GM23338 (cell line): ENCODE measurements at regions not wholly inside any gene's neighbourhood (a gene's known extent, or its start where the extent isn't known, plus 50 kb on each side); places are given as distances from the start of the nearest gene placed in this dataset.

Experiments used
- ATAC-seq: fragments of 200-7000 bp; cut with Tn5 transposase; 3 replicates; pipeline ENCODE4 v1.9.1; 2020
- DNase-seq: peaks from one replicate; pipeline ENCODE4 v3.0.0-alpha.2; 2015; ENCODE audit warnings: low spot score
- H2AFZ ChIP-seq: fragments of 200-600 bp; sonication (generic); 2 replicates; pipeline ENCODE4 v1.8.0; 2016; ENCODE audit warnings: antibody characterized with exemption, mild to moderate bottlenecking, moderate library complexity
- H3F3A ChIP-seq: fragments of 200-600 bp; sonication (generic); replicated peaks from 2 replicates; pipeline ENCODE4 v1.8.0; 2017; ENCODE audit warnings: antibody characterized with exemption, mixed run types, low read depth
- H3K27ac ChIP-seq: fragments of 200-600 bp; sonication (generic); 2 replicates; pipeline ENCODE4 v1.6.1; 2016; ENCODE audit warnings: low read depth
- H3K27me3 ChIP-seq: fragments of 200-600 bp; sonication (generic); 2 replicates; pipeline ENCODE4 v1.8.0; 2016; ENCODE audit warnings: mild to moderate bottlenecking, mixed run types, moderate library complexity; ENCODE audit not compliant: insufficient read depth
- H3K36me3 ChIP-seq: fragments of 200-600 bp; sonication (generic); 2 replicates; pipeline ENCODE4 v1.8.0; 2016; ENCODE audit warnings: mild to moderate bottlenecking; ENCODE audit not compliant: insufficient read depth
- H3K4me1 ChIP-seq: fragments of 200-600 bp; sonication (generic); 2 replicates; pipeline ENCODE4 v1.8.0; 2016; ENCODE audit warnings: mild to moderate bottlenecking, moderate library complexity; ENCODE audit not compliant: insufficient read depth
- H3K4me2 ChIP-seq: fragments of 200-600 bp; sonication (generic); 2 replicates; pipeline ENCODE4 v1.7.1; 2017; ENCODE audit warnings: mixed run types
- H3K4me3 ChIP-seq: fragments of 200-600 bp; sonication (generic); 2 replicates; pipeline ENCODE4 v1.6.1; 2016; ENCODE audit warnings: mixed run types
- H3K79me2 ChIP-seq: fragments of 200-600 bp; sonication (generic); replicated peaks from 2 replicates; pipeline ENCODE4 v1.8.0; 2017; ENCODE audit warnings: mild to moderate bottlenecking; ENCODE audit not compliant: insufficient read depth
- H3K9me2 ChIP-seq: fragments of 200-600 bp; sonication (generic); 2 replicates; pipeline ENCODE4 v1.8.0; 2017; ENCODE audit not compliant: insufficient read depth
- H4K20me1 ChIP-seq: fragments of 200-600 bp; sonication (generic); replicated peaks from 2 replicates; pipeline ENCODE4 v1.8.0; 2017; ENCODE audit warnings: mild to moderate bottlenecking; ENCODE audit not compliant: insufficient read depth
- H3K27ac Mint-ChIP-seq: 2 replicates; pipeline ENCODE4 v1.8.0; 2020; ENCODE audit warnings: inconsistent platforms, mild to moderate bottlenecking, moderate library complexity, mixed read lengths
- H3K27me3 Mint-ChIP-seq: 3 replicates; pipeline ENCODE4 v1.8.0; 2022; ENCODE audit warnings: low read depth, mild to moderate bottlenecking, moderate library complexity, mixed read lengths, inconsistent platforms; ENCODE audit not compliant: insufficient read depth, poor library complexity
- H3K36me3 Mint-ChIP-seq: 3 replicates; pipeline ENCODE4 v1.8.0; 2021; ENCODE audit warnings: low read depth, mild to moderate bottlenecking, inconsistent platforms, moderate library complexity, mixed read lengths
- H3K4me1 Mint-ChIP-seq: 3 replicates; pipeline ENCODE4 v1.8.0; 2020; ENCODE audit warnings: mild to moderate bottlenecking, inconsistent platforms, mixed read lengths
- H3K4me3 Mint-ChIP-seq: 3 replicates; pipeline ENCODE4 v1.8.0; 2021; ENCODE audit warnings: moderate library complexity, mild to moderate bottlenecking, inconsistent platforms, mixed read lengths
- H3K9me3 Mint-ChIP-seq: 3 replicates; pipeline ENCODE4 v1.8.0; 2020; ENCODE audit warnings: moderate library complexity, mild to moderate bottlenecking, inconsistent platforms, mixed read lengths
- ETS1 ChIP-seq: IDR thresholded peaks from 2 replicates; pipeline ENCODE4 v1.6.1; 2016; ENCODE audit warnings: antibody characterized with exemption
- EZH2phosphoT487 ChIP-seq: fragments of 200-600 bp; sonication (generic); IDR thresholded peaks from one replicate; pipeline ENCODE4 v1.8.1; 2018; ENCODE audit warnings: antibody characterized with exemption; ENCODE audit not compliant: unreplicated experiment
- STAT1 ChIP-seq: IDR thresholded peaks from one replicate; pipeline ENCODE4 v1.6.1; 2016; ENCODE audit warnings: antibody characterized with exemption; ENCODE audit not compliant: unreplicated experiment
- TF ChIP-seq, protein P1 (sequence below): fragments of 250-450 bp; sonication (Bioruptor Pico); IDR thresholded peaks from 2 replicates; pipeline ENCODE4 v1.5.0; 2020; ENCODE audit warnings: mild to moderate bottlenecking, moderate library complexity
- TF ChIP-seq, protein P2 (sequence below), 2 experiments: fragments of 200-600 bp in 1 of 2; sonication (generic) in 1 of 2; conservative IDR thresholded peaks; 2 replicates each; pipeline versions ENCODE4 v1.5.1 to v1.6.1; 2016 to 2017; ENCODE audit warnings: antibody characterized with exemption in 2 of 2, low read depth in 2 of 2, mild to moderate bottlenecking in 2 of 2, moderate library complexity in 1 of 2

DNA sequence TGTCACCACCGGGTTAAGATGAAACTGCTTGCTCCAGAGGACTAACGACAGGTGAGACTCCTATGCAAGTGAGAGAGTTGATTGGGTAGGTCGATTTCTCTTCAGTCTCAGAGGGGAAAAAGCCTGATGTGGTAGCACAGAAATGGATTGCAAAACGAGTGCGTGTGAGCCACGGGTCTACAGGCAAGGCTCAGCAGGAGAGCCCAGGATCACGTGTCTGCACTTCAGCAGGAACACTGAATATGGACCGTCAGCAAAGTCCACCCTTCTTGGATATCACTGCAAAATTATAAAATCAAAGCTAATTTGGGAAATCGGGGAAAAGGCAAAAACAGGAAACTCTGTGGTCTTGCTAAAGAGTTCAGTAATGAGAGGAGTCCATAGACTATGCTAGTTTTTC lies 107.7 kb upstream of the ZNF648 start:
- Histone ChIP-seq H3K4me3 (no peak overlapping the region), H4K20me1 (no peaks in the 10 kb centered on the region), H3K79me2 (no peaks in the 10 kb centered on the region), H3K27me3 (no peaks in the 10 kb centered on the region), H3K4me1 (no peaks in the 10 kb centered on the region), H3K27ac (no peak overlapping the region), H3K36me3 (no peaks in the 10 kb centered on the region), H3F3A (no peaks in the 10 kb centered on the region), H2AFZ (peak overlapping the region; percentile 66; the same call in 1 of the 2 replicates), H3K4me2 (no peak overlapping the region), H3K9me2 (peaks cover 6% of the 10 kb centered on the region; the same call in 1 of the 2 replicates)
- no peak for DNase-seq
- Mint-ChIP-seq H3K4me1 (peaks cover 9% of the 10 kb centered on the region; the same call in 2 of the 3 replicates), H3K9me3 (no peaks in the 10 kb centered on the region), H3K27ac (no peak overlapping the region), H3K4me3 (no peak overlapping the region), H3K27me3 (no peaks in the 10 kb centered on the region), H3K36me3 (no peaks in the 10 kb centered on the region)
- TF ChIP-seq ETS1 (no peak), STAT1 (no peak), EZH2phosphoT487 (no peak)
- TF ChIP-seq, protein P1, sequence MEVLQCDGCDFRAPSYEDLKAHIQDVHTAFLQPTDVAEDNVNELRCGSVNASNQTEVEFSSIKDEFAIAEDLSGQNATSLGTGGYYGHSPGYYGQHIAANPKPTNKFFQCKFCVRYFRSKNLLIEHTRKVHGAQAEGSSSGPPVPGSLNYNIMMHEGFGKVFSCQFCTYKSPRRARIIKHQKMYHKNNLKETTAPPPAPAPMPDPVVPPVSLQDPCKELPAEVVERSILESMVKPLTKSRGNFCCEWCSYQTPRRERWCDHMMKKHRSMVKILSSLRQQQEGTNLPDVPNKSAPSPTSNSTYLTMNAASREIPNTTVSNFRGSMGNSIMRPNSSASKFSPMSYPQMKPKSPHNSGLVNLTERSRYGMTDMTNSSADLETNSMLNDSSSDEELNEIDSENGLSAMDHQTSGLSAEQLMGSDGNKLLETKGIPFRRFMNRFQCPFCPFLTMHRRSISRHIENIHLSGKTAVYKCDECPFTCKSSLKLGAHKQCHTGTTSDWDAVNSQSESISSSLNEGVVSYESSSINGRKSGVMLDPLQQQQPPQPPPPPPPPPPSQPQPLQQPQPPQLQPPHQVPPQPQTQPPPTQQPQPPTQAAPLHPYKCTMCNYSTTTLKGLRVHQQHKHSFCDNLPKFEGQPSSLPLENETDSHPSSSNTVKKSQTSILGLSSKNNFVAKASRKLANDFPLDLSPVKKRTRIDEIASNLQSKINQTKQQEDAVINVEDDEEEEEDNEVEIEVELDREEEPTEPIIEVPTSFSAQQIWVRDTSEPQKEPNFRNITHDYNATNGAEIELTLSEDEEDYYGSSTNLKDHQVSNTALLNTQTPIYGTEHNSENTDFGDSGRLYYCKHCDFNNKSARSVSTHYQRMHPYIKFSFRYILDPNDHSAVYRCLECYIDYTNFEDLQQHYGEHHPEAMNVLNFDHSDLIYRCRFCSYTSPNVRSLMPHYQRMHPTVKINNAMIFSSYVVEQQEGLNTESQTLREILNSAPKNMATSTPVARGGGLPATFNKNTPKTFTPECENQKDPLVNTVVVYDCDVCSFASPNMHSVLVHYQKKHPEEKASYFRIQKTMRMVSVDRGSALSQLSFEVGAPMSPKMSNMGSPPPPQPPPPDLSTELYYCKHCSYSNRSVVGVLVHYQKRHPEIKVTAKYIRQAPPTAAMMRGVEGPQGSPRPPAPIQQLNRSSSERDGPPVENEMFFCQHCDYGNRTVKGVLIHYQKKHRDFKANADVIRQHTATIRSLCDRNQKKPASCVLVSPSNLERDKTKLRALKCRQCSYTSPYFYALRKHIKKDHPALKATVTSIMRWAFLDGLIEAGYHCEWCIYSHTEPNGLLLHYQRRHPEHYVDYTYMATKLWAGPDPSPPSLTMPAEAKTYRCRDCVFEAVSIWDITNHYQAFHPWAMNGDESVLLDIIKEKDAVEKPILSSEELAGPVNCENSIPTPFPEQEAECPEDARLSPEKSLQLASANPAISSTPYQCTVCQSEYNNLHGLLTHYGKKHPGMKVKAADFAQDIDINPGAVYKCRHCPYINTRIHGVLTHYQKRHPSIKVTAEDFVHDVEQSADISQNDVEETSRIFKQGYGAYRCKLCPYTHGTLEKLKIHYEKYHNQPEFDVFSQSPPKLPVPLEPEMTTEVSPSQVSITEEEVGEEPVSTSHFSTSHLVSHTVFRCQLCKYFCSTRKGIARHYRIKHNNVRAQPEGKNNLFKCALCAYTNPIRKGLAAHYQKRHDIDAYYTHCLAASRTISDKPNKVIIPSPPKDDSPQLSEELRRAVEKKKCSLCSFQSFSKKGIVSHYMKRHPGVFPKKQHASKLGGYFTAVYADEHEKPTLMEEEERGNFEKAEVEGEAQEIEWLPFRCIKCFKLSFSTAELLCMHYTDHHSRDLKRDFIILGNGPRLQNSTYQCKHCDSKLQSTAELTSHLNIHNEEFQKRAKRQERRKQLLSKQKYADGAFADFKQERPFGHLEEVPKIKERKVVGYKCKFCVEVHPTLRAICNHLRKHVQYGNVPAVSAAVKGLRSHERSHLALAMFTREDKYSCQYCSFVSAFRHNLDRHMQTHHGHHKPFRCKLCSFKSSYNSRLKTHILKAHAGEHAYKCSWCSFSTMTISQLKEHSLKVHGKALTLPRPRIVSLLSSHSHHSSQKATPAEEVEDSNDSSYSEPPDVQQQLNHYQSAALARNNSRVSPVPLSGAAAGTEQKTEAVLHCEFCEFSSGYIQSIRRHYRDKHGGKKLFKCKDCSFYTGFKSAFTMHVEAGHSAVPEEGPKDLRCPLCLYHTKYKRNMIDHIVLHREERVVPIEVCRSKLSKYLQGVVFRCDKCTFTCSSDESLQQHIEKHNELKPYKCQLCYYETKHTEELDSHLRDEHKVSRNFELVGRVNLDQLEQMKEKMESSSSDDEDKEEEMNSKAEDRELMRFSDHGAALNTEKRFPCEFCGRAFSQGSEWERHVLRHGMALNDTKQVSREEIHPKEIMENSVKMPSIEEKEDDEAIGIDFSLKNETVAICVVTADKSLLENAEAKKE (CRISPR knock-in tag): no peak
- TF ChIP-seq, protein P2, sequence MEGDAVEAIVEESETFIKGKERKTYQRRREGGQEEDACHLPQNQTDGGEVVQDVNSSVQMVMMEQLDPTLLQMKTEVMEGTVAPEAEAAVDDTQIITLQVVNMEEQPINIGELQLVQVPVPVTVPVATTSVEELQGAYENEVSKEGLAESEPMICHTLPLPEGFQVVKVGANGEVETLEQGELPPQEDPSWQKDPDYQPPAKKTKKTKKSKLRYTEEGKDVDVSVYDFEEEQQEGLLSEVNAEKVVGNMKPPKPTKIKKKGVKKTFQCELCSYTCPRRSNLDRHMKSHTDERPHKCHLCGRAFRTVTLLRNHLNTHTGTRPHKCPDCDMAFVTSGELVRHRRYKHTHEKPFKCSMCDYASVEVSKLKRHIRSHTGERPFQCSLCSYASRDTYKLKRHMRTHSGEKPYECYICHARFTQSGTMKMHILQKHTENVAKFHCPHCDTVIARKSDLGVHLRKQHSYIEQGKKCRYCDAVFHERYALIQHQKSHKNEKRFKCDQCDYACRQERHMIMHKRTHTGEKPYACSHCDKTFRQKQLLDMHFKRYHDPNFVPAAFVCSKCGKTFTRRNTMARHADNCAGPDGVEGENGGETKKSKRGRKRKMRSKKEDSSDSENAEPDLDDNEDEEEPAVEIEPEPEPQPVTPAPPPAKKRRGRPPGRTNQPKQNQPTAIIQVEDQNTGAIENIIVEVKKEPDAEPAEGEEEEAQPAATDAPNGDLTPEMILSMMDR (conservative IDR thresholded peaks at IDR 0.05; ENCODE audit: low read depth in 2 of 2): no peak
- no peak for ATAC-seq
